ENCODE measurements at regions not wholly inside any gene's neighbourhood (a gene's known extent, or its start where the extent isn't known, plus 50 kb on each side); places are given as distances from the start of the nearest gene placed in this dataset.

- TF ChIP-seq CTCF (IDR thresholded peaks at IDR 0.05; ENCODE audit: extremely low read depth, missing control alignments) = no peak
- DNase-seq (ENCODE audit: low spot score) = no peak
Measured at GRCh38 chr10:81068460-81068859, 530.8 kb downstream of the SH2D4B start.

- no peak for DNase-seq (ENCODE audit: low spot score)
- no peak for TF ChIP-seq CTCF (IDR thresholded peaks at IDR 0.05; ENCODE audit: extremely low read depth, missing control alignments)
Measured at GRCh38 chr10:81071087-81071796, 533.5 kb downstream of the SH2D4B start.

DNA sequence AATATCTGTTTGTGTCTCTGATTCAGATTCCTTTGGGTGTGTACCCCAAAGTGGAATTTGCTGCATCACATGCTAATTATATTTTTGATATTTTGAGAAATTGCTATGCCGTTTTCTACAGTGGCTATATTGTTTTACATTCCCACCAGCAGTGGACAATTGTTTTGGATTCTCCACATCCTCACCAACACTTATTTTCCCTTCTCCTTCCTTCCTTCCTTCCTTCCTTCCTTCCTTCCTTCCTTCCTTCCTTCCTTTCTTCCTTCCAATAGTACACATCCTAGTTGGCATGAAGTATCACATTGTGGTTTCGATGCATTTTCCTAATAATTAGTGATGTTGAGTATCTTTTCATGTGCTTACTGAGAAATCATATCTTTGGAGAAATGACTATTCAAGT is 535.5 kb downstream of the SH2D4B start:
- DNase-seq (ENCODE audit: low spot score) = no peak
- no peak for TF ChIP-seq CTCF (IDR thresholded peaks at IDR 0.05; ENCODE audit: extremely low read depth, missing control alignments)

DNA sequence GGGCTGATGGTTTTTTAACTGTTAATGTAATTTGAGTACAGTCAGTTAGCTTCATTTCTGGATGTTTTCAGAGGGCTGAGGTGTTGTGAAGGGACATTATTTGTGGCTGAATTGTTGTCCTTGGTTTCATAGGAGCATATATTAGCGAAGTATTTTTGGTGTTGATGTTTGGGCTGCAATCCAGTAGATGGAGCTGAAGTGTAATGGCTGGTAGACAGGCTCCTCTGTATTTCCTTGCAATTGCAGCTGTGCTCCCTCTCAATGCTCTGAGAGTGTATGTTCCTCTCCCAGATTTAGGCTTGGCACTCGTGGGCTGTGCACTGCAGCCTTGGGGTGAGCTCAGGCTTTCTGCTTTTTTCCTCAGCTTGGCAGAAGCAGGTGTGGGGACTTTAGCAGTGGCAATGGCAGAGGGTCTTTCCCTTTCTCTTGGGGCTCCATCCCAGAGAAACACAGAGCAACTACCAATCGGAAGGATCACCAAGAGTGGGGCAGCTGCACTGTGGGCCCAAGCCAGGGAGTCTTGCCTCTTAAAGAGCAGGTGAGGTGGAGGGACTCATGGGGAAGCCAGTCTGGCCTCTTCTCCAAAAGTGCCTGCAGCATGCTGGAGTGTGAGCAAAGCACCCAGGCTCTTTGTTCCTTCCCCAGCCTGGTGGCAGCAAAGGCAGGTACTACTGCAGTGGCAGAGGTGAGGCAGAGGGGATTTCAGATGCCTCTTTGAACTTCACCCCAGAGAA is 544.4 kb downstream of the SH2D4B start:
- DNase-seq (ENCODE audit: low spot score) = no peak
- TF ChIP-seq CTCF (IDR thresholded peaks at IDR 0.05; ENCODE audit: extremely low read depth, missing control alignments) = peak; percentile 10

DNA sequence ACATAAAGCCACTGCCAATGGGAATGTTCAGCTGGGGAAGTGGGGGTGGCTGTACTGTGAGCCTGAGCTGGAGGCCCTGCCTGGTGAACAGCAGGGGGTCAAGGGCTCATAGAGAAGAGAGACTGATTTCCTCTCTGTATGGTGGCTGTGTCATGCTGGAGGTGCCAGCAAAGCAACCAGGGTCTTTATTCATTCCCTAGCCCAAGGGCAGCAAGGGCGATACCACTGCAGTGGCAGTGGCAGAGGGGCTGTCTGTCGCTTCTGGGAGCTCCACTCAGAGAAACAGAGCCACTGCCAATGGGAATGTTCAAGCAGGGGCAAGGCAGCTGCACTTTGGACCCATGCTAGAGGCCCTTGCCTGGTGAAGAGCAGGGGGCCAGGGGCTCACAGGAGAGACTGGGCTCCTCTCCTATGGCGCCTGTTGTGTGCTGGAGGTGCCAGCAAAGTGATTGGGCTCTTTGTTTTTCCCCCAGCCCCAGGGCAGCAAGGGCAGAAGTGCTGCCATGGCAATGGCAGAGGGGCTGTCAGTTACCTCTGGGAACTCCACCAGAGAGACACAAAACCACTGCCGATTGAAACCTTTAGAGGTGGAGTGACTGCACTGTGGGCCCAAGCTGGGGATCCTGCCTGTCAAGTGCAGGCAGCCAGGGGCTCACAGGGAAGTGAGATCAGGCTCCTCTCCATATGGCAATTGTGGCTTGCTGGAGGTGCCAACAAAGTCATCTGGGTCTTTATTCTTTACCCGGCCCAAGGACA is 545.1 kb downstream of the SH2D4B start:
- DNase-seq (ENCODE audit: low spot score) = no peak
- TF ChIP-seq CTCF (IDR thresholded peaks at IDR 0.05; ENCODE audit: extremely low read depth, missing control alignments) = no peak

DNA sequence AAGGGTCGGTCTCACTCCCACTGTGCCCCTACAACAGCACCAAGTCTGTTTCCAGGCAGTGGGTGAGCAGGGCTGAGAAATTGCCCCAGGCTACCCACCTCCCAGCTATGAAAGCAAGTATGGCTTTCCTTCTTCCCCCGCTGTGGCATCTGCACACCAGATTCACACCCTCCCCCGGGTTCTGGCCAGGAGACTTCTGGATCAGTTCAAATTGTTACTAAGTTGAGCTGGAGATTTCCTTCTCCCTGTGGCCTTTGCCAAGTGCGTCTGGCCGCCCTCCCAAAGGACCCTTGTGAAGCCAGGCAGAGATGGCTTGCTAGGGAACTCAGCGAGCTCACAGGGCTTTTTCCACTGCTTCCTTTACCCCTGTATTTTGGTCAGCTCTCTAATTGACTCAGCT is 555.4 kb downstream of the SH2D4B start:
- no peak for DNase-seq (ENCODE audit: low spot score)
- no peak for TF ChIP-seq CTCF (IDR thresholded peaks at IDR 0.05; ENCODE audit: extremely low read depth, missing control alignments)

GRCh38 chr10:81095238-81095637 is 557.5 kb downstream of the SH2D4B start:
- TF ChIP-seq CTCF (IDR thresholded peaks at IDR 0.05; ENCODE audit: extremely low read depth, missing control alignments) = no peak
- DNase-seq (ENCODE audit: low spot score) = no peak

All from GM20000 (cell line).